Liver (tissue), 3 donors: ENCODE measurements at regions not wholly inside any gene's neighbourhood (a gene's known extent, or its start where the extent isn't known, plus 50 kb on each side); places are given as distances from the start of the nearest gene placed in this dataset.

Experiments
- ATF3 ChIP-seq: IDR thresholded peaks from 2 replicates; pipeline ENCODE4 v1.6.1; 2016; ENCODE audit warnings: antibody characterized with exemption
- CTCF ChIP-seq: fragments of 150-350 bp; IDR thresholded peaks from 2 replicates; pipeline ENCODE4 v1.5.1; 2017; ENCODE audit warnings: improper control_type of control experiment, low read depth, low read length; ENCODE audit not compliant: missing input control
- EGR1 ChIP-seq, 2 donors: IDR thresholded peaks; 2 replicates each; pipeline ENCODE4 v1.6.1; 2016 to 2018; ENCODE audit warnings: antibody characterized with exemption in 2 of 2, low read depth in 2 of 2
- FOXA1 ChIP-seq: IDR thresholded peaks from 2 replicates; pipeline ENCODE4 v1.6.1; 2016; ENCODE audit warnings: antibody characterized with exemption
- GABPA ChIP-seq, 2 donors: IDR thresholded peaks in 1 of 2; conservative IDR thresholded peaks in 1 of 2; 2 replicates each; pipeline ENCODE4 v1.6.1; 2016; ENCODE audit warnings: antibody characterized with exemption in 2 of 2, mild to moderate bottlenecking in 1 of 2, moderate library complexity in 1 of 2
- HNF4G ChIP-seq: IDR thresholded peaks from 2 replicates; pipeline ENCODE4 v1.6.1; 2016; ENCODE audit warnings: antibody characterized with exemption
- JUND ChIP-seq, 2 donors: IDR thresholded peaks; 2 replicates each; pipeline ENCODE4 v1.6.1; 2016; ENCODE audit warnings: antibody characterized with exemption in 2 of 2
- MAX ChIP-seq: IDR thresholded peaks from 2 replicates; pipeline ENCODE4 v1.6.1; 2016; ENCODE audit warnings: antibody characterized with exemption
- RAD21 ChIP-seq, 2 donors: IDR thresholded peaks; 2 replicates each; pipeline ENCODE4 v1.6.1; 2016; ENCODE audit warnings: antibody characterized with exemption in 2 of 2, mild to moderate bottlenecking in 2 of 2
- REST ChIP-seq: IDR thresholded peaks from 2 replicates; pipeline ENCODE4 v1.6.1; 2016; ENCODE audit warnings: antibody characterized with exemption, mild to moderate bottlenecking
- RXRA ChIP-seq, 2 donors: IDR thresholded peaks; 2 replicates each; pipeline ENCODE4 v1.6.1; 2017 to 2018; ENCODE audit warnings: antibody characterized with exemption in 2 of 2, mild to moderate bottlenecking in 1 of 2
- SP1 ChIP-seq: IDR thresholded peaks from 2 replicates; pipeline ENCODE4 v1.6.1; 2018; ENCODE audit warnings: antibody characterized with exemption, mild to moderate bottlenecking
- TAF1 ChIP-seq: conservative IDR thresholded peaks from 2 replicates; pipeline ENCODE4 v1.6.1; 2016; ENCODE audit warnings: antibody characterized with exemption, mild to moderate bottlenecking
- YY1 ChIP-seq: IDR thresholded peaks from 2 replicates; pipeline ENCODE4 v1.6.1; 2016; ENCODE audit warnings: antibody characterized with exemption, mild to moderate bottlenecking
- donor health status: healthy.
- donor health status: healthy.

GRCh38 chr6:156396791-156397418 lies 380.3 kb upstream of the ARID1B start:
- TF ChIP-seq CTCF (no peak), RAD21 (IDR thresholded peaks at IDR 0.05) (no peak), JUND (IDR thresholded peaks at IDR 0.05) (no peak), TAF1 (no peak), FOXA1 (no peak), YY1 (no peak), REST (no peak), RXRA (IDR thresholded peaks at IDR 0.05) (no peak), GABPA (IDR thresholded peaks at IDR 0.05 in 1 of 2, conservative IDR thresholded peaks at IDR 0.05 in 1 of 2) (no peak), EGR1 (IDR thresholded peaks at IDR 0.05; ENCODE audit: low read depth in 2 of 2) (no peak), MAX (no peak), HNF4G (no peak), SP1 (no peak), ATF3 (no peak)
